ENCODE measurements at regions not wholly inside any gene's neighbourhood (a gene's known extent, or its start where the extent isn't known, plus 50 kb on each side); places are given as distances from the start of the nearest gene placed in this dataset.

DNA sequence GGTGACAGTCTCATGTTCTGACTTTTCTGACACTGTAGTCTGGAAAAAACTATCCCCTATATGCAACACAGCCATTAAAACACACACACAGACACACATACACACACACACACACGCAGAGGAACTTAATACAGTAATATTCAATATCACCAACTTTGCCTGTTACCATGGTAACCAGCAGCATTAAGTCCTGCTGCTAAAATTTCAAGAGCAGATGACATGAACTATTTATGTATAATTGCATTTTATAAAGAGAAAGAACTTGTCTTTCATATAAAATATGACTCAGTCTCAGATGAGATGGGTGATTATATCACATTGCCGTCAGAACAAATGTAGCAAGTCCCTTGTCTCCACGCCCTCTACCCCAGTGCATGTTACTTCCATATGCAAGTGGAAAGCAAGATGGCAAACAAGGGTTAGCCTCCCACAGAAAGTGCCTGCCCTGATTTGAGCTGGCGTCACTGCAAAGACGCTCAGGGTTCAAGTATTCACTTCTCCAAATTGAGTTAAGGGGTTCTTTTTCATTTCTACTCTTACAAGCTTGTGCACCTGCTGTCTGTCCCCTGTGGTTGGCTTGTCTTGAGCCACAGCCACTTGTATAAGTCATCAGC, 576.8 kb downstream of the UQCRFS1 start:
- no peak for DNase-seq
- H3K9me3 ChIP-seq = no peaks in the 10 kb centered on the region
- no peak overlapping the region for H3K4me3 ChIP-seq
- TF ChIP-seq POLR2A (IDR thresholded peaks at IDR 0.05) = no peak
- TF ChIP-seq, protein P1, sequence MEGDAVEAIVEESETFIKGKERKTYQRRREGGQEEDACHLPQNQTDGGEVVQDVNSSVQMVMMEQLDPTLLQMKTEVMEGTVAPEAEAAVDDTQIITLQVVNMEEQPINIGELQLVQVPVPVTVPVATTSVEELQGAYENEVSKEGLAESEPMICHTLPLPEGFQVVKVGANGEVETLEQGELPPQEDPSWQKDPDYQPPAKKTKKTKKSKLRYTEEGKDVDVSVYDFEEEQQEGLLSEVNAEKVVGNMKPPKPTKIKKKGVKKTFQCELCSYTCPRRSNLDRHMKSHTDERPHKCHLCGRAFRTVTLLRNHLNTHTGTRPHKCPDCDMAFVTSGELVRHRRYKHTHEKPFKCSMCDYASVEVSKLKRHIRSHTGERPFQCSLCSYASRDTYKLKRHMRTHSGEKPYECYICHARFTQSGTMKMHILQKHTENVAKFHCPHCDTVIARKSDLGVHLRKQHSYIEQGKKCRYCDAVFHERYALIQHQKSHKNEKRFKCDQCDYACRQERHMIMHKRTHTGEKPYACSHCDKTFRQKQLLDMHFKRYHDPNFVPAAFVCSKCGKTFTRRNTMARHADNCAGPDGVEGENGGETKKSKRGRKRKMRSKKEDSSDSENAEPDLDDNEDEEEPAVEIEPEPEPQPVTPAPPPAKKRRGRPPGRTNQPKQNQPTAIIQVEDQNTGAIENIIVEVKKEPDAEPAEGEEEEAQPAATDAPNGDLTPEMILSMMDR (IDR thresholded peaks at IDR 0.05) = no peak
- H3K36me3 ChIP-seq (replicated peaks in 1 of 2; ENCODE audit: insufficient read depth in 1 of 2, low read depth in 2 of 2) = no peaks in the 10 kb centered on the region
- H3K27me3 ChIP-seq = no peaks in the 10 kb centered on the region
- H3K27ac ChIP-seq = no peak overlapping the region
- WGBS, 2 donors = 74 to 79% methylated on average over 5 of the region's 5 CpGs
- H3K4me1 ChIP-seq = peaks cover 9% of the 10 kb centered on the region
- intact Hi-C loops (cut with DNase I) = no loop called here
- no peak for ATAC-seq

DNA sequence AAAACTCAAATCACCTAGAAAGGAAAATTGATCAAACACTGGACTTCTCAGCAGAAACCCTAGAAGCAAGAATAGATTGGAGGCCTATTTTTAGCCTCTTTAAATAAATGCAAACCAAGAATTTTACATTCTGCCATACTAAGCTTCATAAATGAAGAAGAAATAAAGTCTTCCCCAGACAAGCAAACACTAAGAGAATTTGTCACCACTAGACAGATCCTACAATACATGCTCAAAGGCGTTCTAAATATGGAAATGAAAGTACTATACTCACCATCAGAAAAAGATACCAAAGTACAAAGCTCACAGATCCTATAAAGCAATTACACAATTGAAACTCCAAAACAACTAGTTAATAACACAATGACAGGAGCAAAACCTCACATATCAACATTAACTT, 578.1 kb downstream of the UQCRFS1 start:
- Histone ChIP-seq H3K4me3 (no peak overlapping the region), H3K36me3 (replicated peaks in 1 of 2; ENCODE audit: insufficient read depth in 1 of 2, low read depth in 2 of 2) (no peaks in the 10 kb centered on the region), H3K27ac (no peak overlapping the region), H3K27me3 (no peaks in the 10 kb centered on the region), H3K9me3 (no peaks in the 10 kb centered on the region), H3K4me1 (peaks cover 3% of the 10 kb centered on the region)
- ATAC-seq (no peak), DNase-seq (no peak)
- TF ChIP-seq, protein P1 (IDR thresholded peaks at IDR 0.05) = no peak
- TF ChIP-seq POLR2A (IDR thresholded peaks at IDR 0.05) = no peak
- intact Hi-C loops (cut with DNase I) = no loop called here
- WGBS, 2 donors = 75 to 81% methylated on average over 1 of the region's 1 CpG

DNA sequence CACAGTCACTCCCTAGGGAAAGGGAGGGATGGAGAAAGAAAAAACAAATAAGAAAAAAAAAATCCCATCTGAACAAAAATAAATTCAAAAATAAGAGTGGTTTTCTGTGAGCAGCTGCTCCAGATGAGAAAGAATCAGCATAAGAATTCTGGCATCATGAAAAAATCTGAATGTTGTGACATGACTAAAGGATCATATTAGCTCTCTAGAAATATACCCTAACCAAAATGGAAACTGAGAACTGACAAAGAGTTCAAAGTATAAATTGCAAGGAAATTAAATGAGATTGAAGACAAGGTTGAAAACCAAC, 579.0 kb downstream of the UQCRFS1 start:
- H3K27me3 ChIP-seq = no peaks in the 10 kb centered on the region
- H3K36me3 ChIP-seq (replicated peaks in 1 of 2; ENCODE audit: insufficient read depth in 1 of 2, low read depth in 2 of 2) = no peaks in the 10 kb centered on the region
- intact Hi-C loops (cut with DNase I) = no loop called here
- H3K9me3 ChIP-seq = no peaks in the 10 kb centered on the region
- DNase-seq (no peak), ATAC-seq (no peak)
- H3K4me1 ChIP-seq = peaks cover 3% of the 10 kb centered on the region
- TF ChIP-seq, protein P1 (IDR thresholded peaks at IDR 0.05) = no peak
- TF ChIP-seq POLR2A (IDR thresholded peaks at IDR 0.05) = no peak
- H3K4me3 ChIP-seq = no peak overlapping the region
- H3K27ac ChIP-seq = no peak overlapping the region

DNA sequence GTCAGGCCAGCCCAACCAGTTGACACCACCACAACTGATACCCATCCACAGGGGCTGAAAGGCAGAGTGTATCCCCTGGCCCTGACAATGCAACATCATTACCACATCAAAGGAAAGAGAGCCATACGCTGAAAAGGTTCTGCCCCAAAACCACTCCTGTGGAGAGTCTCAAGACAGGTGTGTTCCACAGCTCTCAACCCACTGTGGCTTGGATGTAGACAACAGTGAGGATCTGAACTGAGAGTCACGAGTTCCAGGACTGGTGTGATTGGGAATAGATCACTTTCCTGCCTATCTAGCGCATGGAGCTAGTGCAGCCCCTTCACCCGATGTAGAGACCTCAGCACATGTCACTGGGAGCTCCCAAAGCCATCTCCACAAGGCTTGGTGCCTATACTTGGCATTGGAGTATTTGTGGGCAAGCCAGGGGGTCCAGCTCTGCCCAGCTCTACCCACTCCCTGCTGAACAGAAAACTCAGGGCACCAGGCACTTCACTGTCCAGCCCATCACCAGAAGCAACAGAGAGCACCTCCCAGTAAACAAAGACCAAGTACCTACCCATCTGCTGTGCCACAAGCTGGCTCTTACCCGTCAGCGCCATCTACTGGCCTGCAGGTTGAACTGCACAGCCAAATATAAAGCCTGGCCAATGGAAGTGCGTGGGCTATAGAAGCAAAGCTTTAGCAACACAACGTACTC, 579.5 kb downstream of the UQCRFS1 start:
- peaks cover 3% of the 10 kb centered on the region for H3K4me1 ChIP-seq
- no peaks in the 10 kb centered on the region for H3K36me3 ChIP-seq (replicated peaks in 1 of 2; ENCODE audit: insufficient read depth in 1 of 2, low read depth in 2 of 2)
- no peak overlapping the region for H3K4me3 ChIP-seq
- DNase-seq (peak in 3 of 4 donors; percentile 43 to 44 (median 44)), ATAC-seq (peak; percentile 50)
- no peaks in the 10 kb centered on the region for H3K27me3 ChIP-seq
- H3K27ac ChIP-seq = no peak overlapping the region
- WGBS, 2 donors = 37 to 40% methylated on average over 8 of the region's 8 CpGs
- intact Hi-C loops (cut with DNase I) = no loop called here
- no peak for TF ChIP-seq POLR2A (IDR thresholded peaks at IDR 0.05)
- TF ChIP-seq, protein P1 (IDR thresholded peaks at IDR 0.05) = peak; percentile 43 to 90 (median 72)
- no peaks in the 10 kb centered on the region for H3K9me3 ChIP-seq
